PFSK-1 (cell line): ENCODE measurements at regions not wholly inside any gene's neighbourhood (a gene's known extent, or its start where the extent isn't known, plus 50 kb on each side); places are given as distances from the start of the nearest gene placed in this dataset.

Experiments used
- FOXP2 ChIP-seq: optimal IDR thresholded peaks from 2 replicates; pipeline ENCODE3; 2011; ENCODE audit warnings: borderline replicate concordance, control low read depth, inconsistent platforms; ENCODE audit not compliant: insufficient read depth; ENCODE audit errors: extremely low read length, extremely low read depth
- POLR2AphosphoS5 ChIP-seq: IDR thresholded peaks from 2 replicates; pipeline ENCODE4 v1.6.1; 2012; ENCODE audit warnings: low read depth, mild to moderate bottlenecking, control low read depth, low read length, moderate library complexity
- REST ChIP-seq, 2 experiments: IDR thresholded peaks; 2 replicates each; pipeline versions ENCODE4 v1.6.1 to v1.8.0; 2011 to 2012; ENCODE audit warnings: low read depth in 2 of 2, low read length in 2 of 2, control low read depth in 1 of 2, inconsistent platforms in 1 of 2, mild to moderate bottlenecking in 1 of 2, moderate library complexity in 1 of 2; ENCODE audit not compliant: insufficient read depth in 1 of 2
- SIN3A ChIP-seq: IDR thresholded peaks from 2 replicates; pipeline ENCODE4 v1.6.1; 2012; ENCODE audit warnings: mild to moderate bottlenecking, low read length, moderate library complexity, borderline replicate concordance; ENCODE audit not compliant: insufficient read depth
- TAF1 ChIP-seq: IDR thresholded peaks from 2 replicates; pipeline ENCODE4 v1.6.1; 2012; ENCODE audit warnings: low read length, control low read depth, borderline replicate concordance; ENCODE audit not compliant: insufficient read depth

GRCh38 chr5:164224772-164225171 lies 719.4 kb downstream of the MAT2B start:
- TF ChIP-seq FOXP2 (no peak), POLR2AphosphoS5 (no peak), REST (IDR thresholded peaks at IDR 0.05; ENCODE audit: insufficient read depth in 1 of 2, low read depth in 2 of 2, low read length in 2 of 2) (no peak), SIN3A (no peak), TAF1 (no peak)

- TF ChIP-seq POLR2AphosphoS5 = no peak
These were observed 724.9 kb downstream of the MAT2B start for GRCh38 chr5:164230341-164230740.

- TF ChIP-seq POLR2AphosphoS5 = no peak
- no peak for TF ChIP-seq TAF1
- no peak for TF ChIP-seq SIN3A
- no peak for TF ChIP-seq FOXP2
- TF ChIP-seq REST (IDR thresholded peaks at IDR 0.05; ENCODE audit: insufficient read depth in 1 of 2, low read depth in 2 of 2, low read length in 2 of 2) = no peak
These were observed 728.4 kb downstream of the MAT2B start for GRCh38 chr5:164233791-164234190.

GRCh38 chr5:164234321-164234720 lies 728.9 kb downstream of the MAT2B start:
- TF ChIP-seq FOXP2 (no peak), SIN3A (no peak), TAF1 (no peak), POLR2AphosphoS5 (no peak), REST (IDR thresholded peaks at IDR 0.05; ENCODE audit: insufficient read depth in 1 of 2, low read depth in 2 of 2, low read length in 2 of 2) (no peak)

- TF ChIP-seq TAF1 (no peak), POLR2AphosphoS5 (no peak), FOXP2 (no peak), REST (IDR thresholded peaks at IDR 0.05; ENCODE audit: insufficient read depth in 1 of 2, low read depth in 2 of 2, low read length in 2 of 2) (no peak), SIN3A (no peak)
These were observed 730.0 kb downstream of the MAT2B start for GRCh38 chr5:164235300-164235891.

GRCh38 chr5:164237486-164237885 lies 732.1 kb downstream of the MAT2B start:
- no peak for TF ChIP-seq FOXP2
